HUES48 (cell line): ENCODE measurements at regions not wholly inside any gene's neighbourhood (a gene's known extent, or its start where the extent isn't known, plus 50 kb on each side); places are given as distances from the start of the nearest gene placed in this dataset.

Experiments used
- H3K27ac ChIP-seq: one replicate; pipeline ENCODE4 v1.7.0; 2013; ENCODE audit warnings: low read depth, low read length, inconsistent platforms
- H3K27me3 ChIP-seq: 2 replicates; pipeline ENCODE4 v1.6.1; 2013; ENCODE audit warnings: mild to moderate bottlenecking, low read length; ENCODE audit not compliant: control insufficient read depth, insufficient read depth
- H3K36me3 ChIP-seq: 2 replicates; pipeline ENCODE4 v1.6.1; 2013; ENCODE audit warnings: low read length; ENCODE audit not compliant: control insufficient read depth, insufficient read depth
- H3K4me1 ChIP-seq: 2 replicates; pipeline ENCODE4 v1.6.1; 2013; ENCODE audit warnings: mild to moderate bottlenecking, low read length; ENCODE audit not compliant: control insufficient read depth, insufficient read depth
- H3K4me3 ChIP-seq: 2 replicates; pipeline ENCODE4 v1.5.1; 2013; ENCODE audit warnings: mild to moderate bottlenecking, low read depth, low read length
- H3K9ac ChIP-seq: 2 replicates; pipeline ENCODE4 v1.6.1; 2013; ENCODE audit warnings: mild to moderate bottlenecking, low read depth, low read length, moderate library complexity
- H3K9me3 ChIP-seq: 2 replicates; pipeline ENCODE4 v1.6.1; 2013; ENCODE audit warnings: low read length; ENCODE audit not compliant: control insufficient read depth, insufficient read depth

GRCh38 chr5:154528005-154528594, 50.1 kb upstream of the HAND1 start:
- Histone ChIP-seq H3K36me3 (no peaks in the 10 kb centered on the region), H3K4me3 (no peak overlapping the region), H3K9ac (no peak overlapping the region), H3K27ac (no peak overlapping the region), H3K9me3 (no peaks in the 10 kb centered on the region), H3K27me3 (peaks cover 2% of the 10 kb centered on the region; the same call in 1 of the 2 replicates), H3K4me1 (no peaks in the 10 kb centered on the region)
